CD4-positive, alpha-beta T cell treated with Interleukin-17A for 1 hour (primary cell): ENCODE measurements at regions not wholly inside any gene's neighbourhood (a gene's known extent, or its start where the extent isn't known, plus 50 kb on each side); places are given as distances from the start of the nearest gene placed in this dataset.

ENCODE experiments used
- DNase-seq: peaks from one replicate; pipeline ENCODE4 v3.0.0-alpha.2; 2020

GRCh38 chr5:175235251-175235960 is 208.6 kb downstream of the DRD1 start:
- no peak for DNase-seq

GRCh38 chr5:175230299-175230698 is 213.7 kb downstream of the DRD1 start:
- no peak for DNase-seq

DNA sequence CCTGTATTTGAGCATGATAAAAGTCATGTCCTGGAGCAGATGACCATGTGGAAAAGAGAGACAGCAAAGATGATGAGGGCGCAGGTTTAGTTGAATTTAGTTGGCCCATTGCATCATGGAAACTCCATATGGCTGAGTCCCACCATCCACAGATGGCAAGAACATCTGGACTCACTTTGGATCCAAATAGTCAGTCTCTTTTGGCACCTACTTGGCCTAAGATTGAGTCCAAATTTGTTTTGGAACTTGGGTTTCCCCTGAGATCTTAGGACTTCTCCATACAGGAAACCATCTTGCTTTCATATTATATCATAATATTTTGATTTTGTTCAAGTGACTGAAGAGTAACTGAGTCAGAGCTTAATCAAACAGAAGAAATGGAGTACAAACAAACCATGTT is 217.5 kb downstream of the DRD1 start:
- DNase-seq: no peak

DNA sequence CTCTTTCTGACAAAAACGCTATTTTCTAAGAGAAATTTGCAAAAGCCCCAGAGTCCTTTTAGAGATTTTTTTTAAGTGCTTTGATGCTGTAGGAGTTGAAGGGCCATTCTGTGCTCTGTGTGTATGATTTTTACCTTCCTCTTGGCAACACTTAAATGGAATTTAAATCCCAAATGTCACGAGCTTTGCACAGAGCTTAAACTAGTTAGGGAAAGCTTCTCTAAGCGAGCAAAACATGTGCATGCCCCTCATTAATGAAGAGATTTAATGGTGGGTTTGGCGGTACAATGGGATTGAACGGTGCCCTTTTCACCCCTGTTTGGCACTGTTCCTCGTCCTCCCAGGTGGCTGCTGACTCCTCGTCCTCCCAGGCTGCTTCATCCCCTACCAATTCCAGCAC is 220.7 kb downstream of the DRD1 start:
- DNase-seq: no peak

DNA sequence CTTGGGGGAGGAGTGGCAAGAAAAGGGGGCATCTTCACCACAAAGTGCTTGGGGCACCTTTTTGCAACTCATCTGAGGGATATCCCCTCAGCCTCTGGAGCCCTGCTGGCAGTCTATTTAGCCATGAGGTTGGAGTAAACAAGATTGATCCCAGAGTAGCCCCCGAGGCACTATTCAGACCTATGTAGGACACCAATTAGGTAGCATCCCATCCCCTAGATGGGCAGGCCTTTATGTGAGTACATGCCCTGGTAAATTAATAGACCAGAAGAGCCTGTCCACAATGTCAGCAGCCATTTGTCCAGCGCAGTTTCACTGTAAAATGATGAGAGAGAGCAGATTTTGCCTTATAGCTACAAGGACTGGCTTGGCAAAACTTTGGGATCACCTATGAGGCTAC is 221.4 kb downstream of the DRD1 start:
- DNase-seq: no peak

GRCh38 chr5:175220549-175220948 is 223.4 kb downstream of the DRD1 start:
- DNase-seq: no peak

GRCh38 chr5:175219366-175219765 is 224.6 kb downstream of the DRD1 start:
- no peak for DNase-seq

DNA sequence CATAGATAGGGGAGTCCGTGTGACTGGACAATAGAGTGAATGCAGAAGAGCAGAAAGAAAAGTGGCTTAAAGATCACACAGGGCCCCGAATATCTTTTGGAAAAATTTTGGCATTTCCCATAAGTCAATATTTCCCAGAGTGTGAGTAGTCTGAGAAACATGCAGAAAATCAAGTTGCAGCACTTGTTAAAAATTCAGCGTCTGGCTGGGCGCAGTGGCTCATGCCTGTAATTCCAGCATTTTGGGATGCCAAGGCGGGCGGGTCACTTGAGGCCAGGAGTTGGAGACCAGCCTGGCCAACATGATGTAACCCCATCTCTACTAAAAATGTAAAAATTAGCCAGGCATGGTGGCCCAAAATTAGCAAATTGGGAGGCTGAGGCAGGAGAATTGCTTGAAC is 227.0 kb downstream of the DRD1 start:
- DNase-seq: no peak

GRCh38 chr5:175215906-175216305 is 228.1 kb downstream of the DRD1 start:
- no peak for DNase-seq

- DNase-seq: no peak
These were observed 229.8 kb downstream of the DRD1 start for GRCh38 chr5:175214152-175214551.

DNA sequence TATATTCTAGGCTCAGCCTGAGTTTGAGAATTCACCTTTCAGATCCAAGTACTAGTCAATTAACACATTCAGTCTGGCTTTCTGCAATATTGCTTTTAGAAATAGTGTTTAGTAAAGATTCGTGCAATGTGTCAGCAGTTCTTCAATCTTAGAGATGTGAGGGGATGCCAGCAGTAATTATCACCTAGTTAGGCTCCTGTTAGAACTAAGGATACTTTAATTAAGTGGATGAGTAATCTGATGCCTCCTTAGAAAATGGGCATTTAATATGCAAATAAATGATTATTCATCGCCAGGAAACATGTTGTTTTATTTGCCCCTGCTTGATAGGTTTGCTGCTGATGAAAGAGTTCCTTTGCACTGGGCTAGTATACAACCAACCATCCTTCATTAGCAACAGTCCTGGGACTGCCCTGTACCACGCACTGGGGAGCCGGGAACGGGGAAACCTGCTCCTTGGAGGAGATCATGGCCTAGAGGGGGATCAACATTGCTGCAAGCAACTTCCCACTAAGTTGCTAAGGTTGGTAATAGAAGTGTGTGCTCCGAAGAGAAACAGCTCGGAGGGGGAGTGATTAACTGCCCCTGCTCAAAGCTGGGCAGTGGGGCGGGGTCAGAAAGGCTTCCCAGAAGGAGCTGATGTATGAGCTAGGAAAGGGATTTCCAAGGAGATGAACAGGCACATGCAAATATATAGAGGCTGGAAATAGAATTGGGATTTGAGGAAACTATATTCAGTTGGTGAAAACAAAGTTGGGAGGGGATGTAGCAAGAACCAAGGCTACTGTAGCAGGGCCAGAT is 231.8 kb downstream of the DRD1 start:
- DNase-seq: no peak

DNA sequence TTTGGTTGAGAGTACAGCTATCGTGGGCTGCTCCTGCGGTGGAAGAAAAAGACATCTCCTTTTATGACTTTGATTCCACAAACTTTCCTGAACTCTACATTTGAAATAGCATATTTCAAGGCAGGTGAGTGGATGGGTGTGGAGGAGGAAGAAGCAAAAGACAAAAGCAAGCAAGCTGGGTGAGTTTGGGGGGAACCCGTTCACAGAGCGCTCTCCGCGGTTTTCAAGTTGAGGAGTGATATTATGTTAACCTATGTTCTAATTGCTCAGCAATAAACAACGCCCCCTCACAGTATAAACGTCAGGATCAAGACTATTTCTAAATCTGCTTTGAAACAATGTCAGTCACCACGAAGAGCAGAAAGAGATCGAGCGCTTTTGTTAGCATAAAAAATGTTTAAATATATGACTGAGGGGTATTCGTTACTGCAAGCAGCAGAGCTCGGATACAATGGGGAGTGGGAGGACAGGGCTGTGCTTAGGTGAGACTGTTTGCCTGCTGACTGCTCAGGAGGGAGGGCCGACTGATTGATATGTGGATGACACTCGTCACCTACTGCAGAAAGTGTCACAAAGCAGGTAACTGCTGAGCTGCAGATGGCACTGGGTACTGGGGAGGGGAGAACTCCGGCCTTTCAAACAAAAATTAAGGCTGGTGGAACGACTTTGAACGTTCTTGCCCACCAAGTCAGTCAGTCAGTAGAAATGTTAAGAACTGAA is 236.5 kb downstream of the DRD1 start:
- no peak for DNase-seq

- DNase-seq: no peak
These were observed 237.3 kb downstream of the DRD1 start for GRCh38 chr5:175206669-175207068.

DNA sequence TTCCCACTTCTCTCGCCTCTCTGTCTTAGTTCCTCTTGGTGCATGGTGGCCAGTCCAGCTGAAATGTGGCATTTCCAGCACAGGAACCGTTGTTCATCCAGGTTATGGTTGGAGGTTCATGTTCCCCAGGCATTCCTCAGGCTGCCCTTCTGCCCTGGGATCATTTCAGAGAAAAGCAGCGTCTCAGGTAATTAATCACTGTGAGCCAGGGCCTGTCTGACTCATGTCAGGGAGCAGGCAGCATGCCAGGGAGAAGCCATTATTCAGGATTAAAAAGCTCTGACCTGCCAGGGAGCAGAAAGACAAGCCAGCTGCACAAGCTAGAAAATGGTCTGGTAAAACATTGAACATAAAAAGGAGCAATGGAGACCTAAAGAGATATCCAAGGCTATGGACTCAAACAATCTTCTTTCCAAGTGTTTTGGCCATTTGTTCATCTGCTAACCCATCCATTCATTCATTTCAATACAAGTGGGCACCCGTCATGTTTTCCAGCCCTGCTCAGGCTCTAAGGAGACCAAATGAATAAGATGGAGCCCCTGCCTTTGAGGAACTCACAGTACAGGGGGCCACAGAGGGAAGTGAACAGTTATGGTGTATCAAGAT is 241.4 kb downstream of the DRD1 start:
- DNase-seq: no peak

DNA sequence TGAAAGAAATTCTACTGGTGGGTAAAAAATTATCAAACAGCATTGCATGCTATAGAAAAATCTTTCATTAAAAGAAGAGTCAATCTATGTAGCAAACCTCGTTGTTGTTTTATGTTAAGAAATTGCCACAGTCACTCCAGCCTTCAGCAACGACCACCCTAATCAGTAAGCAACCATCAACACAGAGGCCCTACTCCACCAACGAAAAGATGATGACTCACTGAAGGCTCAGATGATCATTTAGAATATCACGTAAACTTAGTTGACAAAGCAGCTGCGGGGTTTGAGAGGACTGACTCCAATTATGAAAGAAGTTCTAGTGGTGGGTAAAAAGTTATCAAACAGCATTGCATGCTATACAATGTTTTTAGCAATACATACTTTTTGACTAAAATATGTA is 242.6 kb downstream of the DRD1 start:
- no peak for DNase-seq

DNA sequence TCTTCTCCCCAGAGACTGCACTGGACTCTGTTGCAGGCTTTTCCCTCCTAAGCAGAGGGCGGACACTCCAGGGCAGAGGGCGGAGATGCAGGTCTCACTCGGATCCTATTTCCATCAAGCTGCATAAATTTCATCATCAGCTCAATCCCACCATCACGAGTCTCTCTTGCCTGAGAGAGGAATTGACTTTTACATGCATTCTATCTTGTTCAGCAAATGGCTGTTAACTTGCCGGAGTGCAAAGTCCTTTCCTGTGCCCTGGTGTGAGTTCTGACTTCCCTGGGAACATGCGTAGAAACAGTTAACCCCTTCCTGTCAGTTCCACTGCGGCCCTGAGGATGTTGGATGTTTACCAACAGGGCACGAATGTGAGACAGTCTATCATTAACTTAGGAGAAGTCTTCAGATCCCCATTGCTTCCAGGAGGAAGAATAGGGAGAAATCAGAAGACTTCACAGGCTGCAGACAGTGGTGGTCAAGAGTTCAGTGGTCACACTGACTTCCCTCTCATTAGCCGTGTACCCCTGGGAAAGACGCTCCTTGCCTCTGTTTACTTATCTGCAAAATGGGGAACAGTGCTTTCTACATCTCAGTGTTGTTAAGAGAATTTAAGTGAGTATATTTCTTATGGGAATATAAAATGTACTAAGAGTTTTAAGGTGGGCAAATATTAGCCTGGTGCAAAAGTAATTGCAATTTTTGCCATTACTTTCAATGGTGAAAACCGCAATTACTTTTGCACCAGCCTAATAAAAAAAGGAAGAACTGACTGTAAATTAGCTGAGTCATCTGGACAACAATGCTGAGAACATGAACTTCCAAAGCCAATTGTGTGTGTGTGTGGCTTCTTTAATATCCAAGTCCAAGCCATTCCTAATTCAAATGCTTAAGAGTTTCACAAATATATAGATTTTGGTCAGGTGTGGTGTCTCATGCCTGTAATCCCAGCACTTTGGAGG is 248.0 kb downstream of the DRD1 start:
- no peak for DNase-seq

DNA sequence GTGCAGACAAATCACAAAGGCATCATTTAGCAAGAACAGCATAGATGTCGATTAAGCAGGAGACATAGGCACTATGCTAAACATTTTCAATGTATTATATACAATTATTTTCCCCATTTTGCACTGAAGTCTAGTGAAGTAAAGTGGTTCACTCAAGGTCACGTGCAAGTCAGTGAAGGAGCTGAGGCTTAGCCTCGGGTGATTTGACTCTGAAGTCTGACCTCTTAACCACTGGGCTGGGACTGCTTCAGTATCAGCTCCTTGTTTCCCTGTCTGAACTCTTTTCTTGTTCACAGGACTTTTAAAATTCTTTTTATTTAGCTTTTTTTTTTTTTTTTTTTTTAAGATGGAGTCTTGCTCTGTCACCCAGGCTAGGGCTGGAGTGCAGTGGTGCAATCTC is 262.7 kb downstream of the DRD1 start:
- no peak for DNase-seq

DNA sequence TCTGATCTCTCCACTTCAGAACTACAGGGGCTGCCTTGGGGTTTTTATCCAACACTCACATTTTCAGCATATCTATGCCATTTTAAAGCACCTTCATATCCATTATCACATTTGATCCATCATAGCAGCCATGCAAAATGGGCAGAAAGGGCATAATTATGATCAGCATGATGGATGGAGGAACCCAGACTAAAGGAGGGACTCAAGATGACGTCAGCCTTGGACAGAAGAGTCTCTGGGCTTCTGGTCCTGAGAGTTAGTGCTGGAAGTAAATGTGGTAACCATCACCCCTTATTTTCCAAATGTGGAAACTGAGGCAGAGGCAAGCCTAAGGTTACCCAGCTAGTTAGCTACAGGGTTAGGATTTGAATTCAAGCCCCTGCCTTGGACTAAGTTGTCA is 273.1 kb downstream of the DRD1 start:
- DNase-seq: no peak

DNA sequence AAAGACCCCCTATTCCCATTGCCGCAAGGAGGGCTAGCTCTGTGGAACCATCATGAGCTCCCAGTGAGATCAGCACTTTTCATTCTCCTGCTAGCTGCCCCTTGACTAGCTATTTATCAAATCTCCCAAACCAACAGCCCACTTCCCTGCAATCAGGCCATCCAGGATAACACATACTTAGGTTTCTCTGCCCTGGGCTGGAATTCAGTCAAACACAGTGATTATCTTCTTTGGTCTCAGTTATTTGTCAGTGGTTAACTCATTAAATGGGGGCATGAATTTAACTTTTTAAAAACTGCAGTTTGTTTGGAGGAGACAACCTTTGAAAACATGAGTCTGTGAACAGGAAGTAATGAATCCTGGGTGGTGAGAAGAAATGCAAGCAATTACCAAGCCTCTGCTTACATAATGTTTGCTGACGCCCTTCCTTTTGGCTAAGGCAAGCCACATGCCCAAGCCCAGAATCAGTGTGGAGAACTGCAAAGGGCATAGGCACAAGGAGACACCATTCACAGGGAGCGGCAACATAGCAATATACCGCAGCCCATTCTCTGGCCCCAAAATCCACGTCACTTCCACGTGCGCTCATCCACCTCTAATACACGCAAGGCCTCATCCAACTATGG is 275.0 kb downstream of the DRD1 start:
- no peak for DNase-seq

DNA sequence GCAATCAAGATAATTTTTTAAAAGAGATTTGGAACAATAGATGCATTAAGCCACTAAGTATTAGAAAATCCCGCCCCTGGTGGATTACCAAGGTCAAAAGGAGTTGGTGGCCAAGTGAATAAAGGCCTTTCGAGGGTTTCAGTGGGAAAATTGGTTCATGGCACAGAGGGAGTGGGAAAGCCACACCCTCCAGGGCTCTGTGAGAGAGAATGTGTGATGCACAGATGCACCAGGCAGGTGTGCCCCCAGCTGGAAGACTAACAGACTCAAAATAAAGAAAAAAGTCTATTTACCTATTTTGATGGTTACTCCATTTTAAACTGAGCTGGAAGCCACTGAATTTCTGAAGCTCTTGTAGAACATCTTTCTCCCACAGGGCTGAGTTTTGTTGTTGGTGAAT is 278.0 kb downstream of the DRD1 start:
- DNase-seq: no peak

GRCh38 chr5:175163586-175164275 is 280.3 kb downstream of the DRD1 start:
- DNase-seq: no peak
